Mucosa of descending colon (tissue), 3 donors: ENCODE measurements at regions not wholly inside any gene's neighbourhood (a gene's known extent, or its start where the extent isn't known, plus 50 kb on each side); places are given as distances from the start of the nearest gene placed in this dataset.

ENCODE experiments used
- ATAC-seq: fragments of 200-7000 bp; cut with Tn5 transposase; one replicate; pipeline ENCODE4 v1.9.1; 2020; ENCODE audit warnings: mild to moderate bottlenecking, moderate library complexity
- DNase-seq, 3 donors: peaks; one replicate each; pipeline ENCODE4 v3.0.0-alpha.2; 2020
- H3K36me3 ChIP-seq: fragments of 200-600 bp; one replicate; pipeline ENCODE4 v1.8.0; 2021; ENCODE audit warnings: low read depth, mild to moderate bottlenecking
- H3K4me1 ChIP-seq: fragments of 200-600 bp; one replicate; pipeline ENCODE4 v1.8.0; 2021; ENCODE audit warnings: low read depth, mild to moderate bottlenecking
- H3K4me3 ChIP-seq: fragments of 200-600 bp; one replicate; pipeline ENCODE4 v1.8.0; 2021; ENCODE audit warnings: mild to moderate bottlenecking
- H3K9me3 ChIP-seq: fragments of 200-600 bp; one replicate; pipeline ENCODE4 v1.8.0; 2021; ENCODE audit warnings: mild to moderate bottlenecking
- intact Hi-C, 2 donors: fragments of 100-400 bp; cut with DNase I in 1 of 2; cut with micrococcal nuclease in 1 of 2; formaldehyde crosslinking; loops; one replicate each; pipeline versions ENCODE4 v1.11.0 to v1.11.1; 2022; cut with DNase I, micrococcal nuclease
- TF ChIP-seq, protein P1 (sequence below): fragments of 200-600 bp; IDR thresholded peaks from one replicate; pipeline ENCODE4 v1.8.0; 2022; ENCODE audit warnings: antibody characterized with exemption, mild to moderate bottlenecking
- donor health status: DM: no; HTN: no; CAD: no; lungs with moderate emphysema.
- donor health status: DM: no; HTN: no; CAD: no.
- donor health status: DM: no; HTN: yes; CAD: no.

DNA sequence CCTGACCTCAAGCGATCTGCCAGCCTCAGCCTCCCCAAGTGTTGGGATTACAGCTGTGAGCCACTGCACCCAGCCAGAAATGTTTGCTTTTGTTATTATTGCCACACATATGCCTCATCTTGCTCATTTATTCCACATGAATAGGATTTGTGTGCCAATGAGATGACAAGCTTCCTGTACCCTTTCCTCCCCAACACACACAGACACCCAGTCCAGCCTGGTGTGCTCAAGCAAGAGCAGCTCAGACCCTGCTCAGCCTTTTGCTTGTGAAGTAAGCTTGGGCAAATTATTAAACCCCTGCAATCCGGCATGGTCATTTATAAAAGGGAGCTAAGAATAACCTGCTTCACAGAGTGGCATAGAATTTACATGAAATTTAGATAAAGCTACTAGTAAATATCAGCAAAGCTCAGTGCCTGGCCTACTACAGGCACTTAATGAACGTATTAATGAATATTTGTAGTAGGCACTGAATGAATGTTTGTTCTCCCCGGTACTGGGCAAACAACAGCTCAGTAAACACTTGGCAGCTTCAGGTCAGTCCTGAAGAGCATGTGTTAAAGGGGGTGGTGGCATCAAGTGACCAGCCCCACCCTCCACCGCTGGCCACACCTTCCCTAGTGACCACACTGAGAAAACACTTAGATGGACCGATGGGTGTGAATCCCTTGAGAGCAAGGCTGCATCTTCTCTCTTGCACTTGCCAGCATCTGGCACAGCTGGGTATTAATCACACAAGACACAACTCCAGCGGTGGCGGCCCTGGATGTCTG, 280.2 kb downstream of the SRBD1 start:
- Histone ChIP-seq H3K36me3 (no peaks in the 10 kb centered on the region), H3K9me3 (no peaks in the 10 kb centered on the region), H3K4me1 (no peaks in the 10 kb centered on the region), H3K4me3 (no peak overlapping the region)
- ATAC-seq (peak; percentile 30), DNase-seq (peak in 1 of 3 donors; percentile 2)
- intact Hi-C loops: no loop called here
- TF ChIP-seq, protein P1, sequence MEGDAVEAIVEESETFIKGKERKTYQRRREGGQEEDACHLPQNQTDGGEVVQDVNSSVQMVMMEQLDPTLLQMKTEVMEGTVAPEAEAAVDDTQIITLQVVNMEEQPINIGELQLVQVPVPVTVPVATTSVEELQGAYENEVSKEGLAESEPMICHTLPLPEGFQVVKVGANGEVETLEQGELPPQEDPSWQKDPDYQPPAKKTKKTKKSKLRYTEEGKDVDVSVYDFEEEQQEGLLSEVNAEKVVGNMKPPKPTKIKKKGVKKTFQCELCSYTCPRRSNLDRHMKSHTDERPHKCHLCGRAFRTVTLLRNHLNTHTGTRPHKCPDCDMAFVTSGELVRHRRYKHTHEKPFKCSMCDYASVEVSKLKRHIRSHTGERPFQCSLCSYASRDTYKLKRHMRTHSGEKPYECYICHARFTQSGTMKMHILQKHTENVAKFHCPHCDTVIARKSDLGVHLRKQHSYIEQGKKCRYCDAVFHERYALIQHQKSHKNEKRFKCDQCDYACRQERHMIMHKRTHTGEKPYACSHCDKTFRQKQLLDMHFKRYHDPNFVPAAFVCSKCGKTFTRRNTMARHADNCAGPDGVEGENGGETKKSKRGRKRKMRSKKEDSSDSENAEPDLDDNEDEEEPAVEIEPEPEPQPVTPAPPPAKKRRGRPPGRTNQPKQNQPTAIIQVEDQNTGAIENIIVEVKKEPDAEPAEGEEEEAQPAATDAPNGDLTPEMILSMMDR: no peak

DNA sequence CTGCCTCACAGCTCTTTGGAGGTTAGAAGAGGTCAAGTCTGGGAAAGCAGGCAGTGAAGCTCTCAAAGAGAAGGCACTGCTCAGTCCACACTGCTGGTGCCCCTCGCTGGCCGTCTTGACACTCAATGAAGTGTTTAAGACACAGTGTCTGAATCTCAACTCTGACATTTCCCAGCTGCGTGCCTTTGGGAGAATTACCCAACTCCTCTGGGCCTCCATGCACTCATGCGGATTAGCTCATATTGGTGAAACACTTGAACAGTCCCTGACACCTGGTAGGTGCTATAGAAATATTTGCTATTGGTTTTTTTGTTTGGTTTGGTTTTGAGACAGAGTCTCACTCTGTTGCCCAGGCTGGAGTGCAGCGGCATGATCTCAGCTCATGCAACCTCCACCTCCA, 281.0 kb downstream of the SRBD1 start:
- no peak for ATAC-seq
- no peak for DNase-seq
- Histone ChIP-seq H3K4me1 (no peaks in the 10 kb centered on the region), H3K9me3 (no peaks in the 10 kb centered on the region), H3K4me3 (no peak overlapping the region), H3K36me3 (no peaks in the 10 kb centered on the region)
- TF ChIP-seq, protein P1: no peak
- intact Hi-C loops: no loop called here

DNA sequence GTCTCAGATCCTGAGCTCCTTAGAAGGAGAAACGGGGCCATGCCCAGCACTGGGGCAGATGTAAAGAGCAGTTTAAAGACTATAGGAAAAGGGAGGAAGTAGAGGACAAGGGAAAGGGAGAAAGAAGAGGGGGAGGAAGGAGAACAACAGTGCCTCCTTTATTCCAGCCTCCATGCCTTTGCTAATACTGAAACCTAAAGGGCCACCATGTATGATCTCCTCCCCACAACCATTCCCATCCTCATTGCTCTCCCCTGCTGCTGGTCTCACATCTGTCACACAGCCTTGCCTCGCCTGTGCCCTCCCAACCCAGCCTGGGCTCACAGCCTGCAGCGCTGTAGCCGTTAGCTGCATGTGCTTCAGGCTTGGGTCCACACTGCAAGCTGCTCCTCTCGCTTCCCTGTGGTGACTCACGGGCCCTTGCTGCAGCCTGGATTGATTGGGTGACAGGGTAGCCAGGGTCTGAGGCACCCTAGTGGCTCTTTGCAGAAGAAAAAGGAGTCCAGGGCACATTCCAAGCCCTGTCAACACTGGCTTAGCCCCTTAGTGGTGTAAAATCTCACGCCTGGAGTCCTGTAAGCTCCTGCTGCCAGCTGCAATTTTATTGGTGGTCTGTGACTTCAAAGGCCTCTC, 281.9 kb downstream of the SRBD1 start:
- ATAC-seq: peak; percentile 25
- no peaks in the 10 kb centered on the region for H3K9me3 ChIP-seq
- no peak overlapping the region for H3K4me3 ChIP-seq
- no peaks in the 10 kb centered on the region for H3K4me1 ChIP-seq
- intact Hi-C loops: no loop called here
- H3K36me3 ChIP-seq: no peaks in the 10 kb centered on the region
- TF ChIP-seq, protein P1: no peak
- no peak for DNase-seq

DNA sequence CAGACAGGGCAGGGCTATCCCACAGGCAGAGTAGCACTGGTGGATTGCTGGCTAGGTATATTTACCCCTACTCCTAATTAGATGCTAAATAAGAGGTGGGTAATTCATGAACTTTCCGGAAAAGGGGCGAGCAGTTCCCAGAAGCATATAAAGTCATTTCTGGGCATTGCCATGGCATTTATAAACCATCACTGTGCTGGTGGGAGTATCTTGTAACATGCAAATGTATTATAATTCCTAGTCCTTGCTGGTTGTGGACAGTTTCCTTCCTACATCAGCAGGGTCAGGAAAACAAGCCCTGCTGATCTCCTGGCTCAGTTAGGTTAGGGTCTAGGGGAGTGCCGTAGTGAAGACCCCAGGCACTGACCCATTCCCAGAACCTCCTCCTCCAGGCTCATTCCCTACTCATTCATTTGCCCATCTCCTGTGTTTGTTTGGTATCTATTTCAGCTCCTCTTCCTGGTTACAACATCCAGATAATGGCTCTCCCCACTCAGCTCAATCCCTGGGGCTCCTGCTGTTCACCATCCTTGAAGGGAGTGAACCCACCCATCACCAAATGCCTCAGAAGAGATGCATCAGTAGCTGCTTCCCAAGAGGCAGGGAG, 282.7 kb downstream of the SRBD1 start:
- Histone ChIP-seq H3K4me3 (no peak overlapping the region), H3K9me3 (peaks cover 4% of the 10 kb centered on the region), H3K36me3 (no peaks in the 10 kb centered on the region), H3K4me1 (no peaks in the 10 kb centered on the region)
- ATAC-seq: no peak
- TF ChIP-seq, protein P1: no peak
- no peak for DNase-seq
- intact Hi-C loops: no loop called here

DNA sequence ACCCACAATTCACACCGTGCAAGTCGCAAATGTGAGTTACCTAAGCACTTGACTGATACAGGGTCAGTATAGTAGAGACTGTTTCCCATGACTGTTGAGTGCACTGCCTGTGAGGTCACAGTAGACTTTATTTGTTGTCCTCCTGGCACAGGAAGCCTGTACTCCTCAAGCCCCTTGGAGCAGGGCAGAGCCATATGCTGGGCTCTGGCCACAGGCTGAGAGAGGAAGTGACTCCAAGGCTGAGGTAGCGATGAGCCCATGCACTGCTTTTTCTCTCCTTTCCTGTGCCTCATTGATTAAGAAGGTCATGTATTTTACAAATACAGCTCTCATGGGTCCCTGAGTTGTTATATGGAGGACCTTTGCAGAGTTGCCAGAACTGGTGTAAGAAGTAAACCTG, 287.7 kb downstream of the SRBD1 start:
- no peaks in the 10 kb centered on the region for H3K36me3 ChIP-seq
- DNase-seq (no peak), ATAC-seq (no peak)
- peaks cover 4% of the 10 kb centered on the region for H3K9me3 ChIP-seq
- H3K4me1 ChIP-seq: no peaks in the 10 kb centered on the region
- intact Hi-C loops: no loop called here
- TF ChIP-seq, protein P1: no peak
- H3K4me3 ChIP-seq: no peak overlapping the region
